ENCODE measurements at regions not wholly inside any gene's neighbourhood (a gene's known extent, or its start where the extent isn't known, plus 50 kb on each side); places are given as distances from the start of the nearest gene placed in this dataset.

DNA sequence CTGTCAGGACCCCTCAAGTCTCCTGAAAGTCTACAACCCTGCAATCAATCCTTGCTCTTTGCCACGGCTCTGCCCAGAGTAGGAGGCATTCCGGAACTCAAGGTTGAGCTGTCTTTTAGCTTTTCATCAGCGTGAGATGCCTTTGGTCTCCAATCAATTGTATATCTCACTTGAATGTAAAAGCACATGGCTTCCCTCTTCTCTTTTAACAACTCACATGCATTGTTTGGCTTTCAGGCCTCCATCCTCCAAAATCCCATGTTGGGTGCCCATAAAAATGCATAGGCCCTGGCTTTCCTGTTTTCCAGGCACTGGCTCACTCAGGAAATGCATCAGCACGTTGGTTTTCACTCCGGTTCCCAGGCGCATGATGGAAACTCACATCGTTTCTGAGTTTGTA lies 64.0 kb upstream of the FOXF1 start:
- BruUV-seq (replicated peaks) = no TSS peak
- CTCF ChIA-PET = no interaction called here
- no peaks in the 10 kb centered on the region for H3K9me3 ChIP-seq (ENCODE audit: control insufficient read depth, insufficient read depth, low read depth, low read length)
- no peak overlapping the region for H3K27ac ChIP-seq (ENCODE audit: low read length)
- POLR2A ChIA-PET = no interaction called here
- ATAC-seq (no peak), DNase-seq (ENCODE audit: low read depth, low spot score) (no peak)
- no peaks in the 10 kb centered on the region for H3K36me3 ChIP-seq (ENCODE audit: control insufficient read depth, insufficient read depth, low read length)
- TF ChIP-seq TCF7L2 (IDR thresholded peaks at IDR 0.05; ENCODE audit: low read depth, low read length) (no peak), POLR2AphosphoS5 (IDR thresholded peaks at IDR 0.05; ENCODE audit: low read depth, low read length) (no peak), REST (IDR thresholded peaks at IDR 0.05; ENCODE audit: insufficient read depth in 1 of 2, low read depth in 2 of 2, low read length in 1 of 2) (no peak), SIN3A (IDR thresholded peaks at IDR 0.05; ENCODE audit: borderline replicate concordance, insufficient read depth, low read depth, low read length) (no peak)
- intact Hi-C loops (cut with micrococcal nuclease; ENCODE audit: unreplicated experiment) (no loop called here), in situ Hi-C loops (cut with HindIII; ENCODE audit: low pct_unique_long_range_greater_than_20kb, low sequenced_read_pairs) (no loop called here)
- H3K4me3 ChIP-seq (ENCODE audit: low read depth in 2 of 2, low read length in 2 of 2) = no peak overlapping the region
- no peaks in the 10 kb centered on the region; the same call in none of the 2 replicates for H3K27me3 ChIP-seq (ENCODE audit: control insufficient read depth, insufficient read depth, low read length)
- H3K4me1 ChIP-seq (ENCODE audit: control insufficient read depth, insufficient read depth, low read length) = no peaks in the 10 kb centered on the region

DNA sequence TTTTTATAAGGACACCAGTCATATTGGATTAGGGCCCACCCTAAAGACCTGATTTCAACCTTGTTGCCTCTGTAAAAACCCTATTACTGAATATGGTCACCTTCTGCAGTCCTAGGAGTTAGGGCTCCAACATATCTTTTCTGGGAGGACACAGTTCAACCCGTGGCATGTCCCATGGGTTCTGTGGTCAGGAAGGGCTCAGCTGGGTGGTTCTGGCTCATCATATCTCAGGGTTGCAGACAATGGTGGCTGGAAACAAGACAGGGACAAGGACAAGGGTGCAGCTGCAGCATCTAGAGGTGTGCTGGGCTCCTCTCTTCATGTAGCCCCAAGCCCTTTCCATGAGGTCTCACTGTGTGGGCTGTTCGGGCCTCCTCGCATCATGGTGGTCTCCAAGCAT lies 63.1 kb upstream of the FOXF1 start:
- Histone ChIP-seq H3K4me3 (ENCODE audit: low read depth in 2 of 2, low read length in 2 of 2) (no peak overlapping the region), H3K9me3 (ENCODE audit: control insufficient read depth, insufficient read depth, low read depth, low read length) (no peaks in the 10 kb centered on the region), H3K27ac (ENCODE audit: low read length) (no peak overlapping the region), H3K27me3 (ENCODE audit: control insufficient read depth, insufficient read depth, low read length) (no peaks in the 10 kb centered on the region; the same call in none of the 2 replicates), H3K36me3 (ENCODE audit: control insufficient read depth, insufficient read depth, low read length) (no peaks in the 10 kb centered on the region), H3K4me1 (ENCODE audit: control insufficient read depth, insufficient read depth, low read length) (no peaks in the 10 kb centered on the region)
- TF ChIP-seq POLR2AphosphoS5 (IDR thresholded peaks at IDR 0.05; ENCODE audit: low read depth, low read length) (no peak), CTCF (IDR thresholded peaks at IDR 0.05) (no peak), TCF7L2 (IDR thresholded peaks at IDR 0.05; ENCODE audit: low read depth, low read length) (no peak), REST (IDR thresholded peaks at IDR 0.05; ENCODE audit: insufficient read depth in 1 of 2, low read depth in 2 of 2, low read length in 1 of 2) (no peak), SIN3A (IDR thresholded peaks at IDR 0.05; ENCODE audit: borderline replicate concordance, insufficient read depth, low read depth, low read length) (no peak)
- in situ Hi-C loops (cut with HindIII; ENCODE audit: low pct_unique_long_range_greater_than_20kb, low sequenced_read_pairs) (no loop called here), intact Hi-C loops (cut with micrococcal nuclease; ENCODE audit: unreplicated experiment) (no loop called here)
- no peak for DNase-seq (ENCODE audit: low read depth, low spot score)
- ATAC-seq = no peak
- no TSS peak for BruUV-seq (replicated peaks)
- ChIA-PET POLR2A (no interaction called here), CTCF (no interaction called here)

Data from Panc1 (cell line).